A673 (cell line): ENCODE measurements at regions not wholly inside any gene's neighbourhood (a gene's known extent, or its start where the extent isn't known, plus 50 kb on each side); places are given as distances from the start of the nearest gene placed in this dataset.

Experiments
- BruUV-seq: library from RNA; stranded (reverse); fragments of 400-500 nt; replicated peaks from 2 replicates; lab custom pipeline; 2021; lab: Mats Ljungman, UMichigan
- CTCF ChIA-PET: fragments of 300-600 bp; sonication (Branson Sonifier 250); formaldehyde crosslinking; loops from one replicate; lab custom pipeline; 2022; ENCODE audit warnings: antibody characterized with exemption; lab: Charles Lee
- POLR2A ChIA-PET: fragments of 300-600 bp; sonication (Branson Sonifier 250); formaldehyde crosslinking; loops from one replicate; lab custom pipeline; 2022; ENCODE audit warnings: antibody characterized with exemption; ENCODE audit not compliant: low non-redundant PET; lab: Charles Lee
- DNase-seq: peaks from one replicate; pipeline ENCODE4 v3.0.0-alpha.2; 2015; ENCODE audit warnings: low spot score
- H3K27ac ChIP-seq: fragments of 200-600 bp; sonication (generic); 2 replicates; pipeline ENCODE4 v1.5.1; 2016; ENCODE audit warnings: mixed run types, low read depth, mild to moderate bottlenecking, mixed read lengths, antibody characterized with exemption, low read length; ENCODE audit not compliant: poor library complexity, severe bottlenecking
- H3K27me3 ChIP-seq: fragments of 200-600 bp; sonication (generic); replicated peaks from 2 replicates; pipeline ENCODE4 v1.6.1; 2017; ENCODE audit warnings: mixed run types, low read depth, mild to moderate bottlenecking, mixed read lengths, antibody characterized with exemption, low read length; ENCODE audit not compliant: insufficient read depth, poor library complexity
- H3K36me3 ChIP-seq: fragments of 200-600 bp; sonication (generic); 2 replicates; pipeline ENCODE4 v1.6.1; 2016; ENCODE audit warnings: mixed run types, mild to moderate bottlenecking, mixed read lengths, antibody characterized with exemption, low read length; ENCODE audit not compliant: insufficient read depth, poor library complexity, severe bottlenecking
- H3K4me1 ChIP-seq: fragments of 200-600 bp; sonication (generic); 2 replicates; pipeline ENCODE4 v1.6.1; 2017; ENCODE audit warnings: mixed run types, mild to moderate bottlenecking, mixed read lengths, antibody characterized with exemption, low read length; ENCODE audit not compliant: insufficient read depth, poor library complexity, severe bottlenecking
- H3K4me3 ChIP-seq: fragments of 200-600 bp; sonication (generic); 2 replicates; pipeline ENCODE4 v1.5.1; 2016; ENCODE audit warnings: low read depth, mixed run types, mild to moderate bottlenecking, mixed read lengths, low read length; ENCODE audit not compliant: poor library complexity, severe bottlenecking
- H3K9me3 ChIP-seq: fragments of 200-600 bp; sonication (generic); 2 replicates; pipeline ENCODE4 v1.6.1; 2016; ENCODE audit warnings: mixed run types, low read depth, mild to moderate bottlenecking, mixed read lengths, antibody characterized with exemption, low read length; ENCODE audit not compliant: poor library complexity, severe bottlenecking
- CTCF ChIP-seq: fragments of 300-800, 200-600 bp; sonication (generic); conservative IDR thresholded peaks from 2 replicates; pipeline ENCODE4 v1.5.1; 2017; ENCODE audit warnings: low read depth, mild to moderate bottlenecking, antibody characterized with exemption, low read length, moderate library complexity, mixed read lengths
- EZH2 ChIP-seq: fragments of 200-600 bp; sonication (generic); IDR thresholded peaks from 2 replicates; pipeline ENCODE4 v1.6.1; 2017; ENCODE audit warnings: borderline replicate concordance, low read depth, mild to moderate bottlenecking, mixed read lengths, antibody characterized with exemption, low read length; ENCODE audit not compliant: poor library complexity, severe bottlenecking
- intact Hi-C: fragments of 100-400 bp; cut with micrococcal nuclease; formaldehyde crosslinking; loops from one replicate; pipeline ENCODE4 v1.10.0; 2022; ENCODE audit not compliant: unreplicated experiment

DNA sequence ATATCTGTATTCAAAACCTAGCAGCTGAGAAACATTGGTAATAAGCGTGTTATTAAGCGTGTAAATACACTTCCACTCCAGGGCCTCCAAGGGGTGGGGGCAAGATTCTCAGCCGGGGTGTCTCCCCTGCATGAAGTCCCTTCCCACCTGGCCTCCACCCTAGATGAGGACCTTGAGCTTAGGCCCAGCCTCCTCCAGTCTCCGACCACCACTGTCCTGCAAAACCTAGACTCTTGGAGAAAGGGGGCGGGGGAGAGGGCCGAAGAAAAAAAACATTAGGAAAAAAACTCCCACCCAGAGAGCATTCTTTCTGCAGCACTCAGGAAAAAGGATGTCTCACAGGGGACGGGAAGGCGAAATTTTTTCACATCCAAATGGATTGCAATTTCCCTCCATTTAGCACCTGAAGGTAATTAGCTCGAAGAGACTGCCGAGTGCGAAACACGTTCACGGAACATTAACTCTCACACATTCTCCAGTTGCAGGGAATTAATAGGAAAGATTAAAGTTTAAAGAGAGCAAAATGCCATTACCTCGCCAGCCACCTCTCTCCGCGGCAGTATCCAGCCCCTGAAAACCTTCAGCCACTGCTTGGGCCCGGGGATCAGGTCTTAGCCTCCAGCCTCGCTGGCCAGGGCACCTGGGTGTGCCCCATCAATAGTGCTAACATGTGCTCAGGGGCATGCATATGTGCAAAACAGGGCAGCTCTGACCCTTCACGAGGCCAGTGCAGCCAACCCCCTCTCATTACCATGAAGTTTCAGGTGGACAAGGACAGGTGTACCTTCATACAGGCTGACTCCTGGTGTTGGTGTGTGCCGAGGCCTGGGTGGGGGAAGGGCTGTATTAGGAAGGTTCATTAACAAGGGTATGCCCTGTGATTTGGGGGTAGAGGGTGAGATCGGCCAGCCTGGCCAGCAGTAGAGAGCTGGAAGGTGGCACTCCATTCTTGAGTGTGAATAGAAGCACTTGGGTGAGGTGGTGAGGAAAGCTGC lies 77.2 kb downstream of the HIF1AN start:
- DNase-seq, result no peak
- no peaks in the 10 kb centered on the region for H3K9me3 ChIP-seq
- ChIA-PET POLR2A (no interaction called here), CTCF (no interaction called here)
- no peak overlapping the region for H3K4me3 ChIP-seq
- TF ChIP-seq EZH2 (no peak), CTCF (no peak)
- H3K27me3 ChIP-seq, result peaks cover 56% of the 10 kb centered on the region
- no peaks in the 10 kb centered on the region for H3K36me3 ChIP-seq
- intact Hi-C loops, result no loop called here
- H3K4me1 ChIP-seq, result no peaks in the 10 kb centered on the region
- no TSS peak for BruUV-seq
- no peak overlapping the region for H3K27ac ChIP-seq

- no TSS peak for BruUV-seq
- POLR2A ChIA-PET, result no interaction called here
- H3K27me3 ChIP-seq, result peaks cover 56% of the 10 kb centered on the region
These were observed 78.1 kb downstream of the HIF1AN start for GRCh38 chr10:100613846-100614245.

DNA sequence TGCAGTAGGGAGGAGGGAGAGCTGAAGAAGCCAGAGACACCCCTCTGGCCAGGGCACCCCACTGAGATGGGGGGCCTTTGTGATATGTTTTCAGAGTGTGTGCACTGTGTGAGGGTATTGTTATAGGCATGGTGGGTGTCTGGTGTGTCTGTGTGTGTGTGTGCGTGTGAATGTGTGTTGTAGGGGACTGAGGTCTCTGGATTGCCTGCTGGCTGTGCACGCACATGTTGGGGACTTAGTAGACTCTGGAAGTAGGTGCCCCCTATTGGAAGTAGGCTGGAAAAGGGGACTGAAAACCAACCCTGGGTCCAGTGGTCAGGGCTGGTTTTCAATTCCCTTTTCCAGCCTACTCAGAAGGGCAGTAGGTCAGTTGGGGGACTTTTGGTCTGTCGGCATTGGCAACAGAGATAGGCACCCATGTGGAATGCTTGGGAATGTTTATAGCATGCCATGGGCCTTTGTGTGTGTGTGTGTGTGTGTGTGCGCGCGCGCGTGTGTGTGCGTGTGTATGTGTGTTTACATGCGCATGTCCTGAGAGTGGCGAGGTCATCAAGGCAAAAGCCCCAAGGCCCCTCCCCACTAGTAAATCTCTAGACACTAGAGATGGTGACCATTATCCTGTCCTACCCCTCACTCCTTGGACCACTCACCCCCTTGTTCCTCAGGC lies 78.8 kb downstream of the HIF1AN start:
- no TSS peak for BruUV-seq

More at GRCh38 chr10:100613846-100614245, 78.1 kb downstream of the HIF1AN start:
- Histone ChIP-seq H3K9me3 (no peaks in the 10 kb centered on the region), H3K27ac (no peak overlapping the region), H3K4me1 (no peaks in the 10 kb centered on the region), H3K4me3 (no peak overlapping the region), H3K36me3 (no peaks in the 10 kb centered on the region)
- DNase-seq, result no peak
- intact Hi-C loops, result no loop called here
- TF ChIP-seq CTCF (no peak), EZH2 (no peak)
- CTCF ChIA-PET, result no interaction called here

More for the DNA sequence above, 78.8 kb downstream of the HIF1AN start:
- Histone ChIP-seq H3K27me3 (peaks cover 56% of the 10 kb centered on the region), H3K4me3 (no peak overlapping the region), H3K27ac (no peak overlapping the region), H3K9me3 (no peaks in the 10 kb centered on the region), H3K4me1 (no peaks in the 10 kb centered on the region), H3K36me3 (no peaks in the 10 kb centered on the region)
- intact Hi-C loops, result no loop called here
- POLR2A ChIA-PET, result no interaction called here
- TF ChIP-seq CTCF (no peak), EZH2 (no peak)
- DNase-seq, result no peak
- CTCF ChIA-PET, result no interaction called here
